22Rv1 (cell line): ENCODE measurements at regions not wholly inside any gene's neighbourhood (a gene's known extent, or its start where the extent isn't known, plus 50 kb on each side); places are given as distances from the start of the nearest gene placed in this dataset.

Source experiments
- CTCF ChIP-seq: fragments of 450-650 bp; IDR thresholded peaks from 2 replicates; pipeline ENCODE4 v1.5.1; 2017; ENCODE audit warnings: mild to moderate bottlenecking
- ZFX ChIP-seq: fragments of 450-650 bp; IDR thresholded peaks from 2 replicates; pipeline ENCODE4 v1.6.1; 2017; ENCODE audit warnings: antibody characterized with exemption, borderline replicate concordance

DNA sequence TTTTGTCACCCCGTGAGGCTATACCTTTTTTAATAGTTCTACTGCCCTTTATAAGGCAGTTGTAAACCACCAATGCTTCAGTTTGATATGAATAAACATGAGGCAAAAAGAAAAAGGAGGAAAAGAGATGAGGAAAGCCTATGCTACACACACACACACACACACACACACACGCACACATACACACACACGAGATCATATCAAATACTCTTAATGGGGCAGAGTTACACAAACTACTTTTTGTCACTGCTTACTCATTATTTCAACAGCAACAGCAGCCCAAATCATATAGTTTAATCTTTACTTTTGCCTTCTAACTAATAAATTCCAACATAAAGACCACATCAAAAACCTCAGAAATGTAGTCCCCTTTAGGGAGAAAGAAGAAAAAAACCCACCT, 116.8 kb upstream of the PAM start:
- no peak for TF ChIP-seq CTCF
- TF ChIP-seq ZFX: no peak
